DND-41 (cell line): ENCODE measurements at regions not wholly inside any gene's neighbourhood (a gene's known extent, or its start where the extent isn't known, plus 50 kb on each side); places are given as distances from the start of the nearest gene placed in this dataset.

Experiments
- CTCF ChIP-seq: IDR thresholded peaks from 2 replicates; pipeline ENCODE4 v1.5.1; 2012; ENCODE audit warnings: borderline replicate concordance, low read length, moderate library complexity, mild to moderate bottlenecking; ENCODE audit not compliant: poor library complexity, severe bottlenecking; ENCODE audit errors: extremely low read depth
- EZH2 ChIP-seq: IDR thresholded peaks from 3 replicates; pipeline ENCODE4 v1.6.1; 2012; ENCODE audit warnings: borderline replicate concordance, low read depth, mild to moderate bottlenecking, moderate library complexity, low read length, inconsistent platforms; ENCODE audit not compliant: severe bottlenecking

- TF ChIP-seq CTCF (no peak), EZH2 (no peak)
Measured at GRCh38 chr3:124132813-124133212, 140.9 kb upstream of the ROPN1 start.
